PC-9 (cell line): ENCODE measurements at regions not wholly inside any gene's neighbourhood (a gene's known extent, or its start where the extent isn't known, plus 50 kb on each side); places are given as distances from the start of the nearest gene placed in this dataset.

Experiments used
- BruUV-seq: library from RNA; stranded (reverse); fragments of 400-500 nt; replicated peaks from 2 replicates; lab custom pipeline; 2021; lab: Mats Ljungman, UMichigan
- CTCF ChIA-PET: fragments of 300-600 bp; sonication (Branson Sonifier 250); formaldehyde crosslinking; loops from one replicate; lab custom pipeline; 2022; ENCODE audit warnings: antibody characterized with exemption; lab: Charles Lee
- POLR2A ChIA-PET: fragments of 300-600 bp; sonication (Branson Sonifier 250); formaldehyde crosslinking; loops from one replicate; lab custom pipeline; 2022; ENCODE audit warnings: antibody characterized with exemption; ENCODE audit not compliant: unreplicated experiment; lab: Charles Lee
- DNase-seq, 2 experiments: peaks; one replicate each; pipeline versions ENCODE4 v3.0.0 to v3.0.0-alpha.2; 2015 to 2022; ENCODE audit warnings: mixed read lengths in 1 of 2
- H2AFZ ChIP-seq: fragments of 200-600 bp; sonication (generic); 2 replicates; pipeline ENCODE4 v1.8.1; 2017; ENCODE audit warnings: antibody characterized with exemption
- H3F3A ChIP-seq: fragments of 200-600 bp; sonication (generic); 2 replicates; pipeline ENCODE4 v1.8.1; 2017; ENCODE audit warnings: antibody characterized with exemption, mild to moderate bottlenecking, low read depth; ENCODE audit not compliant: insufficient read depth
- H3K27ac ChIP-seq: fragments of 200-600 bp; sonication (generic); 2 replicates; pipeline ENCODE4 v1.6.1; 2016; ENCODE audit warnings: mixed run types
- H3K27me3 ChIP-seq: fragments of 200-600 bp; sonication (generic); 2 replicates; pipeline ENCODE4 v1.6.1; 2016; ENCODE audit warnings: low read depth, mixed run types; ENCODE audit not compliant: insufficient read depth
- H3K36me3 ChIP-seq: fragments of 200-600 bp; sonication (generic); 2 replicates; pipeline ENCODE4 v1.6.1; 2016; ENCODE audit warnings: low read depth, mixed run types
- H3K4me1 ChIP-seq: fragments of 200-600 bp; sonication (generic); replicated peaks from 2 replicates; pipeline ENCODE4 v1.6.1; 2016; ENCODE audit warnings: mixed run types; ENCODE audit not compliant: insufficient read depth
- H3K4me2 ChIP-seq: fragments of 200-600 bp; sonication (generic); 2 replicates; pipeline ENCODE4 v1.6.1; 2017; ENCODE audit warnings: mixed run types
- H3K4me3 ChIP-seq: fragments of 200-600 bp; sonication (generic); 2 replicates; pipeline ENCODE4 v1.6.1; 2016; ENCODE audit warnings: mixed run types
- H3K79me2 ChIP-seq: fragments of 200-600 bp; sonication (generic); 2 replicates; pipeline ENCODE4 v1.6.1; 2017; ENCODE audit warnings: low read depth, mixed run types
- H3K9me2 ChIP-seq: fragments of 200-600 bp; sonication (generic); 2 replicates; pipeline ENCODE4 v1.8.1; 2017; ENCODE audit warnings: mild to moderate bottlenecking; ENCODE audit not compliant: insufficient read depth
- H3K9me3 ChIP-seq: fragments of 200-600 bp; sonication (generic); 2 replicates; pipeline ENCODE4 v1.8.1; 2016; ENCODE audit warnings: low read depth; ENCODE audit not compliant: insufficient read depth
- H4K20me1 ChIP-seq: fragments of 200-600 bp; sonication (generic); 2 replicates; pipeline ENCODE4 v1.8.1; 2017; ENCODE audit not compliant: insufficient read depth
- EZH2 ChIP-seq: fragments of 200-600 bp; sonication (generic); IDR thresholded peaks from 2 replicates; pipeline ENCODE4 v1.8.0; 2017; ENCODE audit warnings: antibody characterized with exemption, low read depth
- intact Hi-C: fragments of 100-400 bp; cut with micrococcal nuclease; formaldehyde crosslinking; loops from one replicate; pipeline ENCODE4 v1.10.0; 2022; ENCODE audit not compliant: unreplicated experiment
- TF ChIP-seq, protein P1 (sequence below): fragments of 200-600 bp; sonication (generic); conservative IDR thresholded peaks from 2 replicates; pipeline ENCODE4 v1.6.1; 2017; ENCODE audit warnings: mixed run types, antibody characterized with exemption, mild to moderate bottlenecking, moderate library complexity

DNA sequence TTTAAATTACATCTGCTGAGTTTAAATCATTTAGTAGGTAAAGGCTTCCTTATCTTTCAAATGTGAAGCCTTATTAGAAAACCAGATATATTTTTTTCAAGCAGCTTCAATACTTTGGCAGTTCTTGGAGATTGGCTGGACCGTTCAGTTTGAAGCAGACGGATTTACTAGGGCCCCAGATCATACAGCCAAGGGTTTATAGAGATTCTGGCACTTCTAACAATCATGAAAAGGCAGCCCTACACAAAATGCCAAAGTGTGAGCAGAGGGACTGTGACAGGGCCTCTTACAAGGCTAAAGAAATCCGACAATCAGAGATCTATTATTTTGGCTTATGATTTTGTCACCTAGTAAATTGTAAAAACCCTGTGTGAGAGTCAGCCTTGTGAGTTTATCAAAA, 162.8 kb upstream of the SLC38A2 start:
- no TSS peak for BruUV-seq
- Histone ChIP-seq H3F3A (no peaks in the 10 kb centered on the region), H3K79me2 (no peaks in the 10 kb centered on the region), H4K20me1 (no peaks in the 10 kb centered on the region), H3K4me1 (no peaks in the 10 kb centered on the region), H3K9me3 (no peaks in the 10 kb centered on the region), H3K27me3 (no peaks in the 10 kb centered on the region), H3K27ac (no peak overlapping the region), H2AFZ (no peak overlapping the region), H3K9me2 (no peaks in the 10 kb centered on the region), H3K4me2 (no peak overlapping the region), H3K4me3 (no peak overlapping the region), H3K36me3 (no peaks in the 10 kb centered on the region)
- no peak for DNase-seq
- CTCF ChIA-PET = no interaction called here
- intact Hi-C loops = no loop called here
- TF ChIP-seq, protein P1, sequence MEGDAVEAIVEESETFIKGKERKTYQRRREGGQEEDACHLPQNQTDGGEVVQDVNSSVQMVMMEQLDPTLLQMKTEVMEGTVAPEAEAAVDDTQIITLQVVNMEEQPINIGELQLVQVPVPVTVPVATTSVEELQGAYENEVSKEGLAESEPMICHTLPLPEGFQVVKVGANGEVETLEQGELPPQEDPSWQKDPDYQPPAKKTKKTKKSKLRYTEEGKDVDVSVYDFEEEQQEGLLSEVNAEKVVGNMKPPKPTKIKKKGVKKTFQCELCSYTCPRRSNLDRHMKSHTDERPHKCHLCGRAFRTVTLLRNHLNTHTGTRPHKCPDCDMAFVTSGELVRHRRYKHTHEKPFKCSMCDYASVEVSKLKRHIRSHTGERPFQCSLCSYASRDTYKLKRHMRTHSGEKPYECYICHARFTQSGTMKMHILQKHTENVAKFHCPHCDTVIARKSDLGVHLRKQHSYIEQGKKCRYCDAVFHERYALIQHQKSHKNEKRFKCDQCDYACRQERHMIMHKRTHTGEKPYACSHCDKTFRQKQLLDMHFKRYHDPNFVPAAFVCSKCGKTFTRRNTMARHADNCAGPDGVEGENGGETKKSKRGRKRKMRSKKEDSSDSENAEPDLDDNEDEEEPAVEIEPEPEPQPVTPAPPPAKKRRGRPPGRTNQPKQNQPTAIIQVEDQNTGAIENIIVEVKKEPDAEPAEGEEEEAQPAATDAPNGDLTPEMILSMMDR = no peak
- TF ChIP-seq EZH2 = no peak
- POLR2A ChIA-PET = no interaction called here

DNA sequence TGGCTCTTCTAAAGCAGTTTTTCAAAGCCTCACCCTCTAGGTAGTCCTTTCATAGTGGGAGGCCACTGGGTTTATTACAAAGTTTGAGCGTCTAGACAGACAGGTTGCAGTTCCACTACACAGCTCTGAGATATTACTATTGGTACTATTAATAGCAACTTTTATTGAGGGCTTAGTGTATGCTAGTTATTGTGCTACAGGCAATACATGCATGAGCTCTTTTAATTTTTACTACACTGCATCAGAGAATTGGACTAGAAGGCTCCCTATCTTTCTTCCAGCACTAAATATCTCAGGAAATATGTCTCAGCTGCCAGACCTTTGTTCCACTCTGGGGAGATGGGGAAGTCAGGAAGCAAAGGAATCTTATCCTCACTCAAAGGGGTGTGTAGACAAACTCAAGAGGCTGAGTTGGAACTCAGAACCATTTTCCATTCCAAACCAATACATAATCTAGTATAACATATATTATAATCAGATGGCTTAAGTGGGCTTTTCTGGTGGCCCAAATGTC, 161.8 kb upstream of the SLC38A2 start:
- no peak overlapping the region for H3K4me2 ChIP-seq
- H3K79me2 ChIP-seq = no peaks in the 10 kb centered on the region
- TF ChIP-seq, protein P1 = no peak
- TF ChIP-seq EZH2 = no peak
- H3F3A ChIP-seq = no peaks in the 10 kb centered on the region
- H3K4me3 ChIP-seq = no peak overlapping the region
- H4K20me1 ChIP-seq = no peaks in the 10 kb centered on the region
- no peak overlapping the region for H2AFZ ChIP-seq
- POLR2A ChIA-PET = interaction anchor here (0.7 kb wide), 1 partner anchor 218 kb away, joined by 8 read pairs; no protein-coding TSS in a partner anchor
- no peaks in the 10 kb centered on the region for H3K4me1 ChIP-seq
- H3K36me3 ChIP-seq = no peaks in the 10 kb centered on the region
- intact Hi-C loops = no loop called here
- H3K9me2 ChIP-seq = no peaks in the 10 kb centered on the region
- CTCF ChIA-PET = no interaction called here
- DNase-seq = no peak
- no peaks in the 10 kb centered on the region for H3K27me3 ChIP-seq
- BruUV-seq = no TSS peak
- no peak overlapping the region for H3K27ac ChIP-seq
- no peaks in the 10 kb centered on the region for H3K9me3 ChIP-seq

DNA sequence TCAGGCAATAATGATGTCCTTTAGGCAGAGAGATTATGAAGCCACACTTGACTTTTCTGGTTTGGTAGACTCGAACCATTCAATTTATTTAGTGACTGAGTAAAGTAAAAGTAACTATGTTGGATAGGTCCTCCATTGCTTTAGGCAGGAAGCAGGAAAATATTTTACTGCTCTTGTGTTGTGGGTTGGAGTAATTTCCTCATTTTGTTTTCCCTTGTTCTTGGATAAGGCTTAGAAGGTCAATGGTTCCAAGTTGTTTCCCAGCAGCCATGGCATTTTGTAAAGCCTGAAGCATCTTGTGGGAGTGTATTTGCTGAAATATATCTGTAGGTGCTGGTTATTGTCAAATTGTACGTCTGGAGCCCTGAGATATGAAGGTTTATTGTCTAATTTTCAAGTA, 161.2 kb upstream of the SLC38A2 start:
- no peaks in the 10 kb centered on the region for H3K9me2 ChIP-seq
- H3K36me3 ChIP-seq = no peaks in the 10 kb centered on the region
- H3K27ac ChIP-seq = no peak overlapping the region
- no peaks in the 10 kb centered on the region for H3K9me3 ChIP-seq
- no peaks in the 10 kb centered on the region for H3K79me2 ChIP-seq
- no peaks in the 10 kb centered on the region for H4K20me1 ChIP-seq
- no peak overlapping the region for H2AFZ ChIP-seq
- H3F3A ChIP-seq = no peaks in the 10 kb centered on the region
- H3K27me3 ChIP-seq = no peaks in the 10 kb centered on the region
- intact Hi-C loops = no loop called here
- H3K4me2 ChIP-seq = no peak overlapping the region
- BruUV-seq = no TSS peak
- ChIA-PET POLR2A (interaction anchor here (0.7 kb wide), 1 partner anchor 219 kb away, joined by 8 read pairs; no protein-coding TSS in a partner anchor), CTCF (no interaction called here)
- TF ChIP-seq EZH2 = no peak
- TF ChIP-seq, protein P1 = no peak
- H3K4me3 ChIP-seq = no peak overlapping the region
- DNase-seq = no peak
- no peaks in the 10 kb centered on the region for H3K4me1 ChIP-seq
